GM18505 (cell line): ENCODE measurements at regions not wholly inside any gene's neighbourhood (a gene's known extent, or its start where the extent isn't known, plus 50 kb on each side); places are given as distances from the start of the nearest gene placed in this dataset.

Source experiments
- ATAC-seq: cut with Tn5 transposase; IDR thresholded peaks from one replicate; pipeline ENCODE4 v1.9.1; 2021; ENCODE audit not compliant: unreplicated experiment
- POLR2A ChIP-seq: IDR thresholded peaks from 4 replicates; pipeline ENCODE4 v1.6.1; 2011; ENCODE audit warnings: borderline replicate concordance; ENCODE audit not compliant: insufficient read depth, insufficient read length; ENCODE audit errors: extremely low read depth

DNA sequence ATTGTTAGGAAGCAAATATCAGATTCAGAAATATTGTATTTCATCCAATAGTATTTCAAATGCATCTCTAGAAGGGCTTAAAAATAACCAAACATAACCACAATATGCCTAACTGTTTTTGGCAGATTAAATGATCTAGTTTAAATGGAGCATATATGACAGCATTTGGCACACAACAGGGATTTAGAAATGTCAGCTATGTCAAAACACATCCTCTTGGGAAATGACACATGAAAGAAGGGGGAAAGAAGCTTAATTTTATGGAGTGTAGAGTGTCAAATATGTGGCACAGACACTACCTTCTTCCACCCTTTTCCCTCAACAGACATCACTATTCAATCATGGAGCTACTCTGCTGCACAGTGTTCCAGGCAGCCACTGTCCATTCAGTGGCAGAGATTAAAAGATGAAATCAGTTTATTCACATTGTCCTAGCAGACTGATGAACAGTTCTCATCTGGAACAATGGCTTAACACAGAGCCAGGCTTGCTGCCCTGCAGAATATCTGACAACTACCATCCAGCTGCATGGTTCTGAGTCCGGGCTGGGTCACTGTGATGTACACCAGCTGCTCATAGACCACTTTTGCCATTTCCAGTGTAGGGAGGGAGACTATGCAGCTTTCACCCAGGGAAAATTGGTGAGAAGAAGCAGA lies 349.8 kb downstream of the DHX35 start:
- ATAC-seq = no peak
- TF ChIP-seq POLR2A = no peak

DNA sequence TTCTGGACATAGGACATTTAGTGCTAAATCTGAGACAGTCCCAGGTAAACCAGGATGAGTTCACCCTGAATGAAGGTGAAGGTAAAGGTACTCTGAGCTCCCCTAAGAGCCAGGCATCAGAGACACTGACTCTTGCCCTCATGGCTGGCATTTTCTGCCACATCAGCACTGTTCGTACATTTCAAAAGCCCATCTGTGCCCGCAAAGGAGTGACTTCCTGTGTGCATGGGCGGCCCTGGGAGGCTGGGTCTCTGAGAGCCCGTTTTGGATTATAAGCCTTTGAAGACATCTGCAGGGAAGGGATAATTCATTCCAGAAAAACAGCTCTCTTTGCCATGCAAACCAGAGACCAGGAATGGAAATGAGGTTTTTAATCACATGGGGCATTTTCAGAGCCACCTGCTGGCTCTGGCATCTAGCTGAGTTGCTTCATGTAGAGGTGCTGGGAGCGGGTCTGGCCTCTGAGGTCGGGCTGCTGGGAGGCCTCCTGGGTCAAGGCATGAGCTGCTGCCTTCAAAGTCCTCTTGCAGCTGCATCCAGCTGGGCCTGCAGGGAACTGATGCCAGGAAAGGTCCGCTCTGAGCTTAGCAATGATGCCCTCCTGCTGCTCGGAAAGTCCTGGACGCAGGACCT lies 348.3 kb downstream of the DHX35 start:
- no peak for ATAC-seq
- no peak for TF ChIP-seq POLR2A

DNA sequence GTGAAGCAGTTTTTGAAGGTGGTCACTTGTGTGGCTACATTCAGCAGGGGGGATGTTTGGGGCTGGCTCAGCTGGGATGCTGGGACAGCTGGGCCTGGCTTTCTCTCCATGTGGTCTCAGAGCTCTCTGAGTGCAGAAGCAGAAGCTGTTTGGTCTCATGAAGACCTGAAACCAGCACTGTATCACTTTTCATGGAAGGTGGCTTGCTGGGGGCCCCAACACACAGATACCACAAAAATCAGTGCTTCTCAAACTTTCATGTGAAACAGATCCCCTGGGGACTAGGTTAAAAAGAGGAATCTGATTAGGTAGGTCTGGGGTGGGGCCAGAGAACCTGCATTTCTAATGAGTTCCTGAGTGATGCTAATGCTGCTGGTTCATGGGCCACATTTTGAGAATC lies 347.3 kb downstream of the DHX35 start:
- TF ChIP-seq POLR2A = no peak
- ATAC-seq = no peak

DNA sequence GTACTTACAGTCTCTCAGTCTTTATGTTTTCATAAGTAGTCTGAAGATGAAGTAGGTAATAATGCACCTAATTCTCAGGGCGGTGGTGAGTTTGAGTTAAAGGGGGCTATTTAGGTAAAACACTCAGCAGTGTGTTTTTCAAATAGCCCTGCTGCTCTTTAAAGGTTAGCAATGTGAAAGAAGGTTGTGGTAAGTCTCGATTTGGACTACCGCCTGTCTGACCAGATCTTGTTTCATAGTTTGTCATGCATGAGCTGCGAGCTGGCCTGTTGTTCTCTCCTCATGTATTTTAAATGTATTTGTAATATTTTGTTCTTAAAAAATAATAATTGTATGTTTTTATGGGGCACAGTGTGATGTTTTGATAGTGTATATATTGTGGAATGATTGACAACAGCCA lies 340.2 kb downstream of the DHX35 start:
- ATAC-seq = no peak

DNA sequence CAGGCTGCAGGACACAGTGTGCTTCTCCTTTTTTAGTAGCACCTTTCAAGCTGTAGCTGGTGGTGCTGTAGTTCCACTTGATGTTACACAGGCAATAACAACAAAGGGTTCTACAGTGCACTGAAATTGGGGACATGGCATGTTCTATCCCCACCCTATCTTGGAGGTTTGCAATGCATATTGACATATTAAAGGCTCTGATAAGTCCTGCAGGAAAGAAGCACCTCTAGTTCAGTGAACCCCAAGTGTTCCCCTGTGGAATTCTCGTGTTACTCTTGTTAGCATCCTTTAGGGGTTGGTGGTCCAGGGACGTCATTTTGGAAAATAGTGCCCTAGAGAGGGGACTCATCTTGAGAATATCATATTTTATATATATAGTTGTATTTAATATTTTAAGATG lies 337.6 kb downstream of the DHX35 start:
- no peak for ATAC-seq
- TF ChIP-seq POLR2A = no peak

More for the DNA sequence above, 340.2 kb downstream of the DHX35 start:
- TF ChIP-seq POLR2A = no peak

DNA sequence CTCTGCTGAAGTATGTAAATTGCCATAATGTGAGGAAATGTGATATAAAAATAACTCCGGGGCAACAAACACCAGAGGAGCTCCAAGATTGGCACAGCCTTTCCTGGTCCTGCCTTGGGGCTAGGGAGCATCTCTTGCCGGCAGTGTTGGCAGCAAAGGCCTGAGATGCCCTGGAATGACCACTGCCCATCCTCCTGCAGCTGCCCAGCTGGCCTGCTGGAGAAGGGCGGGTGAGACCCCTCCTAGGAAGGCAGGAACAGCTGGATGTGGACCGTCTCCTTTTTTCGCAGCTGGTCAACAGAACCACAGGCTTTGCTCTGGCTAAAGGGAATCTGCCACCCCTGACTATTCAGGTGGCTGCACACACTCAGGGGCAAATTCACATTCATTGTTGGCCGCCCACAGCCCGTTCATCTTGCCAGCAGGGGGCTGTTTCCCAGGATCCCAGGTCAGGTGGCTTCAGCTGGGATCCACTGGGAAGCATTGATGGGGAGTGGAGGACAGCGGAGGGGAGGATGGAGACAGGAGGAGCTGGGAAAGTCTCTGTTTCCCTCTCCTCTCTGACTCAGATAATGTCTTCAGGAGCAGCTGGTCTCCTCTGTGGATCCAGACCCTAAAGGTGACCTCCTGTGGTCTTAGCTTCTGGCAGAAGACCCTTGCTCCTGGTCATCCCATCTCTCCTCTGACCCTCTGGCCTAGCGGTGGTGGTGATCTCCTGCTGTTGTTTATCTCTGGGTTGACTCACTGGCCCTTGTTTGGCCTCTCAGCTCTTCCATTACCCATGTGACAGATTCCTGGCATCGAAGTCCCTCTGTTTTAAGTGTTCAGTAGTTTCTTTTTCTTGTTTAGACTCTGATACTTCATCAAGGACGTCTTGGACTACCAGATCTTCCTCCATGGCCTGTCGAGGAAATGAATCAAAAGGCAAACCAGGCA lies 336.7 kb downstream of the DHX35 start:
- no peak for ATAC-seq
- TF ChIP-seq POLR2A = no peak

DNA sequence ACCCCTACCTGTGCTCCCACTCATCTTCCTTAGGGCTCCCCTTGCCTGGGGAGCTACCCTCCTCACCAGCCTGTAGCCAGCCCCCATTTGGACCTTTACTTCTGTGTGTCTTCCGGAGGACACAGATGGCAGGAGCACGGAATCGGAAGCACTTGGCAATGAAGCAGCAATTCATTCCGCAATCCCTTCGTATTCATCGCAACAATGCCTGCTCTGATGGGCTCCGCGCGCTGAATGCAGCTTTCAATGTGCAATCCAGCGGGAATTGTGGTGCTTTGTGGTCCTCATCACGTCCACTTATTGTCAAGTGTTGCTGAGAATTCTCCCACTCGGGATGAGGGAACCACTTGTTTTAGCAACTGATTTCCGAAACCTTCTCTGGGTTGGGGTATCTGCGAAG lies 336.0 kb downstream of the DHX35 start:
- TF ChIP-seq POLR2A = no peak
- ATAC-seq = no peak

DNA sequence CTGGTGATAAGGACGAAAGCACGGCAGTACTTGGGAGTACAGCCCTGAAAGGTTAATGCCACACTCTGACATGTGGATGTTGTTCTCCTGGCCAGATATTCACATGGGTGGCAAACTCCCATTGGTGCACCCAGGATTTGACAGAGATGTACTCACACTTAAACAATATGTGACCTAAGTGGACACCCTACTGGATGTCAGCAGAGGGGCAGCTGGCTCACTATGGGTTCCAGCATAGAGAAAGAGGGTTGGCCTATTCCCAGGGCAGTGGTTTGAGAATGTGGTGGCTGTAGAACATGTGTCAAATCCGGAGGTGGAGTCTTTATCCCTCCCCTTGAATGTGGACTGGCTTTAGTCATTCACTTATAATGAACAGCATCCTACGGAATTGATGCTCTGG lies 333.2 kb downstream of the DHX35 start:
- TF ChIP-seq POLR2A = no peak
- ATAC-seq = no peak

DNA sequence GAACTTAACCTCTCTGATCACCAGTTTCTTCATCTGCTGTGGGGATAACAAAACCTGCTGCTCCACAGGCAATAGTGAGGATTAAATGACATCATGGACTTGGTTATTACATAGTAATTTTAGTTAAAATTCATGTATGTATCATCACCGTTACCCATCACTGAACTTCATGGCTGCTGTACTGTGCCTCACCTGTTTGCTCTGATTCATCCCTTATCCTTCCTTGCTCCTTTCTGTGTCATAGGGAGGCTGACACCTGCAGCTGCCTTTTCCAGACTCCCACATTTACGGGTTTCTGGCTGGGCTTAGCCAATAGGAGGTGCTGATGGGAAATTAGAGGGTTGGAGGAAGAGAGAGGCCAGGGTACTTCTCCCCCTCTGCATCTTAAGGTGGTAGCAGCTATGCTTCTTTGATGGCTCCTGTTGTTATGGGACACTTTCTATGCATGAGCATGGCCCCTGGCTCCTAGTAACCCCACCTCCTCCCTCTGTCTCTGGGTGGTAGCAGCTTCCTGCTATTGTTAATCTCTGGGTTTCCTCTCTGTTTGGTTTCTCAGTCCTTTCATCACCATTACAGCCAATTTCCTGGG lies 332.1 kb downstream of the DHX35 start:
- no peak for TF ChIP-seq POLR2A
- ATAC-seq = no peak

DNA sequence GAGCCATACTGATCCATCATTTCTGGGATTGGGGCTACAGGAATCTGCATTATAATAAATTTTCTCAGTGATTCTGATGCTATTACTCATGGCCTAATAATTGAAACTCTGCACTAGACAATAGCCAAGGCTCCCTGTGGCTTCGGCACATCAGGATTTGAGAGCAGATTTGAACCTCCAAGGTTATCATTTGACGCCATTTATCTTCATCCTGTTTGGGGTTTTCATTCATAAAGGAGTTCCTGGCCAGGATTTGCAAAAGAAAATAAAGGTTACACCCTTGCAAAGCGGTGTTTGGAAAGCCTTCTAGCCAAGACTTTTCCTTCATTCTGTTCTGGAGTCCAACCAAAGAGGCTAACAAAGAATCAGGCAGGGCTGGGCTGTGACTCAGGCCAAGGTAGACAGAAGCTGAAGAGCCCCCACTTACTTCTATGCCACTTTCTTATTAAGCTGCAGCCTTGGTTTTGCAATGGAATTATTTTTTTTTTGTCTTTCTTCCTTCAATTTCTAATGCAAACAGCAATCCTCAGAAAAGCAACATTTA lies 330.1 kb downstream of the DHX35 start:
- ATAC-seq = no peak
- TF ChIP-seq POLR2A = no peak

DNA sequence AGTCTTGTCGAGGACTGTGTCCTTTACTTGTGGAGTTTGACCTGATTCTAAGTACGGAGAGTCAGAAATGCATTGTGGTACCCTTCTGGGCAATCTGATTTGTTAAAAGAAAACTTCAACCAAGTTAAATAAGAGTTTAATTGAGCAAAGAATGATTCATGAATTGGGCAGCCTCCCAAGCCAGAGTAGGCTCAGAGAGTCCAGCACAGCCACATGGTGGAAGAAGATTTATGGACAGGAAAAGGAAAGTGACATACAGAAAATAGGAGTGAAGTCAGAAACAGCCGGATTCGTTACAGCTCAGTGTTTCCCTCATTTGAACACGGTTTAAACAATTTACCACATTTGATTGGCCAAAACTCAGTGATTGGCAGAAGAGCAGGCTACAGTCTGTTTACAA lies 329.2 kb downstream of the DHX35 start:
- no peak for ATAC-seq
- no peak for TF ChIP-seq POLR2A

DNA sequence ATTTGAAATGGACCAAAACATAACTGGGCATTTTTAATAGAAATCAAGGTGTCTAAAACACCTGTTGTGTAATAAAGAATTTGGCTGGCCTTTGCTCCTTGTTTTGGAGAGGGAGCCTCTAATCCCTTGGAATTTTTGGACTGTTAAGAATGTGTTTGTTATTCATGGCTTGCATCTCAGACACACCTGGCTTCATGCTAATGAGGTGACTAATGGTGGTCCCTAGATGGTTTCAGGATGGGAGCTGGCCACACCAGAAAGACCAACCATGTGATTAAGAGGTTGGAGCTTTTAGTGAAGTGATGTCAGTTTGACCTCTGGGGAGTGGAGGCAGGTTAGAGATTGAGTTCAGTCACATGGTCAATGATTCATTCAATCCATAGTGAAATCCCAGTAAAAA lies 328.4 kb downstream of the DHX35 start:
- no peak for ATAC-seq
- TF ChIP-seq POLR2A = no peak

DNA sequence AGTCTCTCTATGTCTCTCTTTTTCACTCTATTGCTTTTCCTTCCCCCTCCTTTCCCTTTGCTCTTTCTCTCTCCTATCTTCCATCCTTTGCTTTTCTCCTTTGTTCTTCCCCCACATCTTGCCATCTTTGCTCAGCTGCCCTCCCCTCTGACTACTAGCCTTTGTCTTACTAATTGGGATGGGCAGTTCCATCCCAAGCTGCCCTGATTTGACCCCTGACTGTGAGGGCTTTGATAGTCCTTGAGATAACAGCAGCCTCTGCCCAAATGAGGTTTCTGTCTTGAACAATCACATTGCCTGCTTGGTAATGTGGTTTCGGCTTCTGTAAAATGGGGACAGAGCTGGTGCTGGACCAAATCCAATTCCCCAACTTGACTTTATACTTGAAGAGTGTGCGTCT lies 327.7 kb downstream of the DHX35 start:
- no peak for TF ChIP-seq POLR2A
- ATAC-seq = no peak
